Fibroblast of mammary gland (primary cell): ENCODE measurements at regions not wholly inside any gene's neighbourhood (a gene's known extent, or its start where the extent isn't known, plus 50 kb on each side); places are given as distances from the start of the nearest gene placed in this dataset.

Experiments used
- DNase-seq: peaks from one replicate; pipeline ENCODE4 v3.0.0-alpha.2; 2010; ENCODE audit warnings: low read depth
- H3K4me3 ChIP-seq: 2 replicates; pipeline ENCODE4 v1.5.1; 2011; ENCODE audit warnings: low read depth, mild to moderate bottlenecking, low read length, moderate library complexity; ENCODE audit not compliant: control insufficient read depth
- TF ChIP-seq, protein P1 (sequence below): conservative IDR thresholded peaks from 2 replicates; pipeline ENCODE4 v1.5.1; 2011; ENCODE audit warnings: low read depth, low read length, inconsistent platforms; ENCODE audit not compliant: control insufficient read depth, insufficient read depth

DNA sequence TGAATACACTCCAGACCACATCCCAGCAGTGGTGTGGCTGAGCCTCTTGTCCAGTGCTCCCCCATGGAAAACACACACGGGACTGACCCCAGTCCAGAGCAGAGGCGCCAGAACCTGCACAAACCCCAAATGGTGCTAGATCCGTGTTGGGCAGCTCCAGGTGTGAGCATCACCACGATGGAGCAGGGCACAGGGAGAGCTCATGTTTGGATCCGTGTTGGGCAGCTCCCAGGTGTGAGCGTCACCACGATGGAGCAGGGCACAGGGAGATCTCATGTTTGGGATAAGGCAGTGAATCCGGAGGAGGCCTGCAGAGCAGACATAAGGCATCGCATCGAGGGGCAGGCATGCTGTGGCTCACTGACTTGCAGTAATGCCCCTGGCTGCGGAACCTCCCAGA, 460.0 kb upstream of the MYT1L start:
- DNase-seq: no peak

DNA sequence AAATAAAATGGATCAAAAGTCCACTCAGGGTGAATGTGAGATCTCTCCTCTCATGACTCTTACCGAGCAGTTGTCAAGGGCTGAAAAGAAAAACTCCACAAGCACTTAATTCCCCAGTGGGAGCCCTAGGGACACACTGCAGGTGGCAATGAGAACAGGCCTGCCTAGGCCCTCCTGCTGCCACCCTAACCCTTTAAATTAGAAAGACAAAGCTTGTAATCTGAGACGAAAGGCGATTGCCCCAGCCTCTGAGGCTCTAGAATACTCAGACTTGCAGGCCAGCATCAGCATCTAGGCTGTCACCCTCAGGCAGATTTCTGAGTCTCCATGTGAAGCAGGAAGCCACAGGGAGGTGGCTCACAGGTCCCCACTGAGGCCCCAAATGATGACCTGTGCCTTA, 457.0 kb upstream of the MYT1L start:
- H3K4me3 ChIP-seq: no peak overlapping the region
- TF ChIP-seq, protein P1, sequence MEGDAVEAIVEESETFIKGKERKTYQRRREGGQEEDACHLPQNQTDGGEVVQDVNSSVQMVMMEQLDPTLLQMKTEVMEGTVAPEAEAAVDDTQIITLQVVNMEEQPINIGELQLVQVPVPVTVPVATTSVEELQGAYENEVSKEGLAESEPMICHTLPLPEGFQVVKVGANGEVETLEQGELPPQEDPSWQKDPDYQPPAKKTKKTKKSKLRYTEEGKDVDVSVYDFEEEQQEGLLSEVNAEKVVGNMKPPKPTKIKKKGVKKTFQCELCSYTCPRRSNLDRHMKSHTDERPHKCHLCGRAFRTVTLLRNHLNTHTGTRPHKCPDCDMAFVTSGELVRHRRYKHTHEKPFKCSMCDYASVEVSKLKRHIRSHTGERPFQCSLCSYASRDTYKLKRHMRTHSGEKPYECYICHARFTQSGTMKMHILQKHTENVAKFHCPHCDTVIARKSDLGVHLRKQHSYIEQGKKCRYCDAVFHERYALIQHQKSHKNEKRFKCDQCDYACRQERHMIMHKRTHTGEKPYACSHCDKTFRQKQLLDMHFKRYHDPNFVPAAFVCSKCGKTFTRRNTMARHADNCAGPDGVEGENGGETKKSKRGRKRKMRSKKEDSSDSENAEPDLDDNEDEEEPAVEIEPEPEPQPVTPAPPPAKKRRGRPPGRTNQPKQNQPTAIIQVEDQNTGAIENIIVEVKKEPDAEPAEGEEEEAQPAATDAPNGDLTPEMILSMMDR: no peak
- DNase-seq: no peak

More for the DNA sequence above, 460.0 kb upstream of the MYT1L start:
- TF ChIP-seq, protein P1: no peak
- no peak overlapping the region for H3K4me3 ChIP-seq

DNA sequence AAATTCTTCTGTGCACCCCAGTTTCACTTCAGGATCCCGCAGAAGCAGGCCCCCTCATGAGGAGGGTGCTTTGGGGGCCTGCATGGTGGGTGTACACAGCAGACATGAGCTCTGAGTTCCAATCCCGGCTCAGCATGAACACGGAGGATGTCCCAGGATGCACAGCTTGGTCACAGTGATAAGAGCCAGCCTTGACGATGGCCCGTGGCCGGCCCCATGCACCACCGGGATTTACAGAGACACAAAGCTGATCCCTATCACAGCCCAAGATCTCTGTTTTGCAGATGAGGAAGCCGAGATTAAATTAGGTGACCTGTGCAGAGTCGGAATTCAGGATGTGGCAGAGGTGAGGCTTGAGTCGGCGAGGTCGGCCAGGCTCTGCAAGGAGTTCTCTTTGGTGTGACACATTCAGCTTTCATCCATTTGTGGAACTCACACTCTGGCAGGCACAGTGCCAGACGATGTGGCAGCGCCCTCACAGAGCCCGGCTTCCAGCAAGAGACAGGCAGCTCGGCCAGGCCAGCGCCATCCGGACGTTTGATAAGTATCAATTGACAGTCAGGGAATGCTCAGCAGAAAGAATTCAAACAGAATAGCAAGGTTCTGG, 456.3 kb upstream of the MYT1L start:
- H3K4me3 ChIP-seq: no peak overlapping the region
- TF ChIP-seq, protein P1: no peak
- no peak for DNase-seq

DNA sequence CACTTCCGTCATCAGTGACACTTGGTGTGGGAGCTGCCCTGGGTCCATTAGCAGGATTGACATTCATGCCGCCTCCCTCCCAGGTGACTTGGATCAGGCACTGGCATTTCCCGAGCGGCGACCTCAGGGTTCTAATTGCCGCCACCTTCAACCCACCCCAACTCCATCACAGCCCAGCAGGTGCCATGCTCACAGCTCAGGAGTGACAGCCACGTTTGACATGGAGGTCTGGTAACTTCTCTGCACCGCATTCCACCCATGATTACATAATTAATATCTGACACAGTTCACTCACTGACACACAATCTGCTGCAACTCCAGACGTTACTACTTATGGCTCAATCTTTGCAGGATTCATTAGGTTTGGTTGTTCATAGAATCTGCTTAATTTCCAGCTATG, 450.9 kb upstream of the MYT1L start:
- no peak overlapping the region for H3K4me3 ChIP-seq
- TF ChIP-seq, protein P1: no peak
- no peak for DNase-seq

DNA sequence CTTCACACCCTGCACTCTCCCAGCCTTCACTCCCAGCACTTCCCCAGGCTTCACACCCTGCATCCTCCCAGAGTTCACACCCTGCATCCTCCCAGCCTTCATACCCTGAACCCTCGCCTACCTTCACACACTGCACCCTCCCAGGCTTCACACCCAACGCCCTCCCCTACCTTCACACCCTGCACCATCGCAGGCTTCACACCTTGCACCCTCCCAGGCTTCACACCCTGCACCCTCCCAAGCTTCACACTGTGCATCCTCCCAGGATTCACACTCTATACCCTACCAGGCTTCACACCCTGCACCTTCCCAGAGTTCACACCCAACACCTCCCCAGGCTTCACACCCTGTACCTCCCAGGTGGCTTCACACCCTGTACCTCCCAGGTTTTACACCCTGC, 448.7 kb upstream of the MYT1L start:
- TF ChIP-seq, protein P1: no peak
- no peak for DNase-seq
- H3K4me3 ChIP-seq: no peak overlapping the region

DNA sequence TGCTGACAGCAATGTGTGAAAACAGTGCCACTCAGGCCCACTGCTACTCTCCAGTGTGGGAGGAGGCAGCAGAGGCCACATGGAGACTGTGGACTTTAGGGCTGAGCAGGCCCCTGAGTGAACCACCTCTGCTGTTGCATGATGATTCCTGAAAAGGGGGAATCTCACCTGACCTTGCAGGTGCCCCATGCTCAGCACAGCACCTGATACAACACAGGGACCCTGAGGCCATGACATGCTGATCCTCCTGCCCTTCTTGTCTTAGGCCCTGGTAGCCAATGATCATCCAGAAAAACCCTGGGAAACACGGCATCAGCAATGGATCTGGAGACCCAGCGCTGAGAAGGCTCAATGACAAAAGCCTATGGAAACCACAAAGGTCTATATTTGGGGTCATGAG, 446.8 kb upstream of the MYT1L start:
- TF ChIP-seq, protein P1: no peak
- no peak overlapping the region for H3K4me3 ChIP-seq
- no peak for DNase-seq

DNA sequence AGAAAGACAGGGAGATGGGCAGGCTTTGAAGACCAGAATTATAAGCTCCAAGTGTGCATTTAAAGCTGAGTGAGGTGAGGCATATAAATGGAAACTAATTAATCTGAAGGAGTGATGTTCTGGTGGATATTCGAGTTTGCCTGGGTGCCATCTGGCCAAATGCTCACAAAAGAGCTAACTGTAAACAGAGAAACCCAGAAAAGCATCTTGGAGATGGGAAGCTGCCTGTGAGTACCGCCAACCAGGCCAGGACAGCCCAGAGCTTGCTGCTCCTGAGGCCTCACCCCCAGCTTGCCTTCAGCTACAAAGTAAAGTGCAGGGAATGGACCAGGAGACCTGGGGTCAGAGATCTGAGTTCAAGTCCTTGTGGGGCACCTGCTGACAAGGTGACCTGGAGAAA, 446.1 kb upstream of the MYT1L start:
- H3K4me3 ChIP-seq: no peak overlapping the region

More for the DNA sequence above, 446.1 kb upstream of the MYT1L start:
- TF ChIP-seq, protein P1: no peak
- no peak for DNase-seq
